Activated T-helper 17 cell treated with anti-CD3 and anti-CD28 coated beads, Interleukin-2, amount 50 U/mL, for 72 hours (primary cell): ENCODE measurements at regions not wholly inside any gene's neighbourhood (a gene's known extent, or its start where the extent isn't known, plus 50 kb on each side); places are given as distances from the start of the nearest gene placed in this dataset.
"Not testable (repeated sequence)": the region's sequence is repeated elsewhere in the genome, so short reads cannot be mapped to it uniquely, and the experiment has no call there.

Source experiments
- ATAC-seq: fragments of 150-1000 bp; cut with Tn5 transposase; replicated peaks from 2 replicates; pipeline ENCODE4 v1.10.0; 2021; ENCODE audit warnings: mild to moderate bottlenecking, moderate library complexity
- H3K27ac Mint-ChIP-seq: one replicate; pipeline ENCODE4 v1.8.0; 2022; ENCODE audit warnings: mixed read lengths
- H3K27me3 Mint-ChIP-seq: one replicate; pipeline ENCODE4 v1.8.0; 2022; ENCODE audit warnings: mixed read lengths
- H3K36me3 Mint-ChIP-seq: one replicate; pipeline ENCODE4 v1.8.0; 2022; ENCODE audit warnings: low read depth, mild to moderate bottlenecking, mixed read lengths
- H3K4me1 Mint-ChIP-seq: one replicate; pipeline ENCODE4 v1.8.0; 2022; ENCODE audit warnings: mixed read lengths
- H3K4me3 Mint-ChIP-seq: one replicate; pipeline ENCODE4 v1.8.0; 2022; ENCODE audit warnings: mild to moderate bottlenecking, mixed read lengths
- H3K9me3 Mint-ChIP-seq: one replicate; pipeline ENCODE4 v1.8.0; 2022; ENCODE audit warnings: mixed read lengths

DNA sequence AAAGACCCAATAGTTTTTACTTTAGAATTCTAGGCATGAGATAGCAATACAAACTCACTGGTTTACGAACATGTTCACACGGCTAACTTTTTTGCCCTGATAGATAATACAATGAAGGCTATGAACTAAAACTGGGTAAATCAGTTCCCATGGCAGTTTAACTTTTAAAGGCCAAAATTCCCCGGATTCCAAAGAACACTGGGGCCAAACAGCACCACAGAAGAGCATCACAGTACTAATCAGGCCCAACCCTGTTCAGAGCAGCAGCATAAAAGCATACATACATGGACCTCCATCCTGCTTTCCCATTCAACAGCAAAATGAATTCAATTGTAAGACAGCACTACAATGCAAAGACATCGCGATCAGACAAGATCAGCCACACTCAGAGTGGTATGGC, 540.3 kb upstream of the CCDC54 start:
- no peak for ATAC-seq
- Mint-ChIP-seq H3K36me3 (no peaks in the 10 kb centered on the region), H3K9me3 (peaks cover 8% of the 10 kb centered on the region), H3K4me1 (no peaks in the 10 kb centered on the region), H3K27ac (no peak overlapping the region), H3K27me3 (peaks cover 7% of the 10 kb centered on the region), H3K4me3 (no peak overlapping the region)

DNA sequence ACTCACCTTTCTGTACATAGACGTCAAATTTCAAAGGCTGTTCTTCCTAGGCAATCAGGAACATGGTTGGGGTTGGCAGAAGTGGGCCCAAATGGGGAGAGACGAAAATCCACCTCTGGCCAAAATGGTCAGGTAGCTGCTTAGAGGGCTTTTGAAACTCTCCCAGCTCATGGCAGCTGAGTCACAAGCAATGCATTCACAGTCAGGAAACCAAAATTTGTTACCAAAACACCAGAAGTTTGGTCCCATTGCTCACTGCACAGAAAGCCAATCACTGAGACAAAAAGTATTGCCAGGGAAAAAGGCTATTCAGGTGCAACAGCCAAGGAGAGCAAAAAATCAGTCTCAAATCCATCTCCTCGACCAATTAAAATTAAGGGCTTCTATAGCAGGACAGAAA, 539.6 kb upstream of the CCDC54 start:
- no peak overlapping the region for H3K4me3 Mint-ChIP-seq
- H3K36me3 Mint-ChIP-seq, result no peaks in the 10 kb centered on the region
- H3K9me3 Mint-ChIP-seq, result peaks cover 1% of the 10 kb centered on the region
- H3K27me3 Mint-ChIP-seq, result no peaks in the 10 kb centered on the region
- H3K27ac Mint-ChIP-seq, result no peak overlapping the region
- H3K4me1 Mint-ChIP-seq, result no peaks in the 10 kb centered on the region
- no peak for ATAC-seq

DNA sequence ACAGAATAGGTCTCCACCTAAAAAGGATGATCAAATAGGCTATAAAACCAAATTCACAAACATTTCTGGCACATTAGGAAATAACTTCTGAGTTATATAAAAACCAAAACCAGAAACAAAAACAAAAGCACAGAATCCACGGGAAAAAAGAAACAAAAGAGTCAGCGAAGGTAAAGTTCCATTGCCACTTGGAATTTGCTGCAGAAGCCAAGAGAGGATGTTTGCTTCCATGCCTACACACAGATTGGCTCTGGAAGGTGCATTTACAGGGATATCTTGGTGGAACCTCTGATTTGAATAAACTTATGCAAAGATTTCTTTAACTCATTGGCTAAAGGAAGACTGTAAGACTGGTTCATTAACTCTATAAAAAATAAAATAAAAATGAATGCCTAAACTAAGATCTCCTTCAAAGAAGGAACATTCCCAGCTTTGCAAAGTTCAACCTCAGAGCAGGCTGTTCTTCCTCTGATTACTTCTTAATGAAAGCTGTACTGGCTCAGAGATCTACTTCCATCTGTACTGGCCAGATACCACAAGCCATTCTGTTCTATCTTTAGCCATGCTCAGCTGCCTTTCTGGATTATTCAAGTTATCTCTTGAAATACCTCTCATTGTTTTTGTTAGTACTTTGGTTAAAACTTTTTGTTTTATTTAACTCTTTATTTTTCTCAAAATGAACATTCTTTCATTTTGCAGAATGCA, 537.5 kb upstream of the CCDC54 start:
- Mint-ChIP-seq H3K36me3 (no peaks in the 10 kb centered on the region), H3K4me1 (no peaks in the 10 kb centered on the region), H3K27ac (no peak overlapping the region), H3K4me3 (no peak overlapping the region), H3K9me3 (no peaks in the 10 kb centered on the region), H3K27me3 (no peaks in the 10 kb centered on the region)
- no peak for ATAC-seq

DNA sequence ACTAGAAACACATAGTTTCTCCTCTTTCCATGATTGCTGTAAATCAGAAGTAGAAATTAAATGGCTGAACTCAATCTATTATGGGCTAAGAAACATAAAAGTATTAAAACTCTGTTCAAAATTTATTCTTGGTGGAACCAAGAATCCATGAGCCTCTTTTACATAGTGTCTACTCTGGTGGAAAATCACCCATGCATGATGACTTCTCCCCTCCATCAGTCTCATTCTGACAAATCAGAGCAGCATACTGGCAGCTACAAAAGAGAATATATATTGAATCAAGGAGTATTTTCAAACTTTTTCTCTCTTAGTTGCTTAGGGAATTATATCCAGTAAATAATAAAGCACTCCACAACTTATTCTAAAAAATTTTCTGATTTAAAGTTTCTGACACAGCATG, 536.9 kb upstream of the CCDC54 start:
- Mint-ChIP-seq H3K4me3 (no peak overlapping the region), H3K9me3 (no peaks in the 10 kb centered on the region), H3K36me3 (no peaks in the 10 kb centered on the region), H3K4me1 (no peaks in the 10 kb centered on the region), H3K27ac (no peak overlapping the region), H3K27me3 (no peaks in the 10 kb centered on the region)
- ATAC-seq, result no peak

DNA sequence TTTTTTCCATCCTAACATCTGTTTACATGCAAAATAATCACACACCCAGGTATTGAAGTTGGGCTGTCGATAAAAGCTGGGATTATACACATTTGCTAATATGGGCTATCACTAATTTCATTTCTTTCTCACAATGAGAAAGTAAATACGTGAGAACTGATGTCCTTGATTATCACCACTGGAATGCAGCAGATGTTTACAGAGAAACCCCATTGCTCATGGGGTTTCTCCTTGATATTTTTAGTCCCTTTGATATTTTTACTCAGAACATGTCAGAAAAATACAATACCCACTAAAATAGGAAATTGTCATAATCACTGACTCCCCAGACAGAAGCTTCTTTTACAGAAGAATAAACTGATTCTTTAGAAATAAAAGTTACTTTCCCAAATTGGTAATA, 535.1 kb upstream of the CCDC54 start:
- no peaks in the 10 kb centered on the region for H3K36me3 Mint-ChIP-seq
- no peak overlapping the region for H3K27ac Mint-ChIP-seq
- H3K4me3 Mint-ChIP-seq, result no peak overlapping the region
- H3K27me3 Mint-ChIP-seq, result no peaks in the 10 kb centered on the region
- H3K9me3 Mint-ChIP-seq, result no peaks in the 10 kb centered on the region
- no peak for ATAC-seq
- no peaks in the 10 kb centered on the region for H3K4me1 Mint-ChIP-seq

DNA sequence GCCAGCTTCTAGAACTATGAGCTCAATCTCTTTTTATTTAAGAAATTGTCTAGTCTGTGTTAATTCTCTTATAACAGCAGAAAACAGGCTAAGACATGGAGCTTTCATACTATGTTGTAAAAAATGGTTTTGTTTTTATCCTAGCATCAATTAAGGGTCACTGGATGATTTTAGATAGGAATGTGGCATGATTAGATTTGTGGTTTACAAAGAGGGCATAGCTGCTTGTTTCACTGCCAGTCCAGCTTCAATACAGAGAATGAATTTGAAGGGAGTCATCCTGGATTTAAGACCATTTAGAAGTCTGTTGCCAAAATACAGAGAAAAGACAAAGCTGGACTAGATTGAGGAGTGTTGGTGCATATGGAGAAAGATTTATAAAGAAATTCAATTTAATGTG, 532.6 kb upstream of the CCDC54 start:
- H3K27ac Mint-ChIP-seq, result no peak overlapping the region
- H3K4me3 Mint-ChIP-seq, result no peak overlapping the region
- H3K9me3 Mint-ChIP-seq, result no peaks in the 10 kb centered on the region
- no peaks in the 10 kb centered on the region for H3K4me1 Mint-ChIP-seq
- no peaks in the 10 kb centered on the region for H3K36me3 Mint-ChIP-seq
- ATAC-seq, result no peak
- H3K27me3 Mint-ChIP-seq, result no peaks in the 10 kb centered on the region

DNA sequence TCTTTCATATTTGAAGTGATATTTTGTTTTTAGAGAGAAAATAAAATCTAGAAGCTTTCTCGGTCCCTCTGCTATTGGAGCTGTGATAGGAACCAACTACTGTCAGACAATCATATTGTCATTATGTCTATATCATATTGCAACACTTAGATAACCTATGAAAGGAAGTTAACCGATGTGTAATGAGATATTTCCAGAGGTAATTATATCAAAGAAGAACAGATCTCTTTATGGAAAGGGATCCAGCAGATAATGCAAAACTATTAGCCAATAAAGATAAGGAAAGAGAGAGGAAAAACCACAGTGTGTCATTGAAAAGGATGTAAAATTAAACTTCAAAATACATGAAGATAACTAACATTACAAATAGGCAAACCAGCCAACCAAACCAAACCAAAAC, 529.1 kb upstream of the CCDC54 start:
- no peak overlapping the region for H3K27ac Mint-ChIP-seq
- no peaks in the 10 kb centered on the region for H3K27me3 Mint-ChIP-seq
- H3K9me3 Mint-ChIP-seq, result no peaks in the 10 kb centered on the region
- H3K4me1 Mint-ChIP-seq, result no peaks in the 10 kb centered on the region
- no peaks in the 10 kb centered on the region for H3K36me3 Mint-ChIP-seq
- H3K4me3 Mint-ChIP-seq, result no peak overlapping the region
- no peak for ATAC-seq

DNA sequence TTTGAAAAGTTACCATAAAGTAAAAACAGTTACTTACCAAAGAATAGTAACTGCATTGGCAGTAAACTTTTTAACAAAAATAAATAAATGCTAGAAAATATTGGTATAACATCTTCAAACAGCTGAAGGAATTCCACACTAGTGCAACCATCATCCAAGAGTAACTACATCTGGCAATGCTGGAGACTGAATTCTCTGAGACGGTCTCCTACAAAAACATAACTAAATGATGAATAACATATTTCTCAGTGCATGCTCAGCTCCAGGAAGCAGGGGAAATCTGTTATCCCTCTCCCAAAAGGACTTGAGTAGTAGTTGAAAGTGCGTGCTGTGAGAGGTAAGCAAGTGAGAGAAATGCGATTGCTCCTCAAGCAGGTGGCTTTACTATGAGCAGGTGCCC, 526.8 kb upstream of the CCDC54 start:
- ATAC-seq, result no peak
- Mint-ChIP-seq H3K27me3 (no peaks in the 10 kb centered on the region), H3K9me3 (peaks cover 4% of the 10 kb centered on the region), H3K4me1 (no peaks in the 10 kb centered on the region), H3K4me3 (no peak overlapping the region), H3K27ac (no peak overlapping the region), H3K36me3 (no peaks in the 10 kb centered on the region)

DNA sequence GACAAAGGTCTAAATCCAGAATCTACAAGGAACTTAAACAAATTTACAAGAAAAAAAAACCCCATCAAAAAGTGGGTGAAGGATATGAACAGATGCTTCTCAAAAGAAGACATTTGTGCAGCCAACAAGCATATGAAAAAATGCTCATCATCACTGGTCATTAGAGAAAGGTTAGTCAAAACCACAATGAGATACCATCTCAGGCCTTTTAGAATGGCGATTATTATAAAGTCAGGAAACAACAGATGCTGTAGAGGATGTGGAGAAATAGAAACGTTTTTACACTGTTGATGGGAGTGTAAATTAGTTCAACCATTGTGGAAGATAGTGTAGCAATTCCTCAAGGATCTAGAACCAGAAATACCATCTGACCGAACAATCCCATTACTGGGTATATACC, 518.9 kb upstream of the CCDC54 start:
- not testable (repeated sequence) for H3K9me3 Mint-ChIP-seq, ATAC-seq, H3K4me1 Mint-ChIP-seq, H3K27ac Mint-ChIP-seq, H3K4me3 Mint-ChIP-seq, H3K27me3 Mint-ChIP-seq, H3K36me3 Mint-ChIP-seq

DNA sequence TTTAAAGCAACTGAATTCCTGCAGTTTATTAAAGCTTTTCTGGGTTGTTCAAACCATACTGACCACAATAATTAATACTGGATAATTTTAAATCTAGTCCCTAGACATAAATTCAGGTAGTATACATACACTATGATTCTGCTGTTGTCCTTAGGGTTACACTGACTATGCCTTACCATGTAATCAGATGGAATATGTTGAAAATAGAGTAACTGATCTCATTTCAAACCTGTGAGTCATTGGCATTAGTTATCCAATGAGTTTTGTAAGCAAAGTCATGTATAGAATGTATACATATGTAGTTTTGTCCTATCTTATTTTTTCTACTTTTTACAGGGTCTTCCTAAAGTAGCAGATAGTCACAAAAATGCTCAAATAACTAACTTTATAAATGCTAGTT, 517.1 kb upstream of the CCDC54 start:
- no peak overlapping the region for H3K27ac Mint-ChIP-seq
- no peaks in the 10 kb centered on the region for H3K27me3 Mint-ChIP-seq
- H3K4me3 Mint-ChIP-seq, result no peak overlapping the region
- H3K9me3 Mint-ChIP-seq, result peaks cover 5% of the 10 kb centered on the region
- no peaks in the 10 kb centered on the region for H3K4me1 Mint-ChIP-seq
- H3K36me3 Mint-ChIP-seq, result no peaks in the 10 kb centered on the region
- no peak for ATAC-seq

DNA sequence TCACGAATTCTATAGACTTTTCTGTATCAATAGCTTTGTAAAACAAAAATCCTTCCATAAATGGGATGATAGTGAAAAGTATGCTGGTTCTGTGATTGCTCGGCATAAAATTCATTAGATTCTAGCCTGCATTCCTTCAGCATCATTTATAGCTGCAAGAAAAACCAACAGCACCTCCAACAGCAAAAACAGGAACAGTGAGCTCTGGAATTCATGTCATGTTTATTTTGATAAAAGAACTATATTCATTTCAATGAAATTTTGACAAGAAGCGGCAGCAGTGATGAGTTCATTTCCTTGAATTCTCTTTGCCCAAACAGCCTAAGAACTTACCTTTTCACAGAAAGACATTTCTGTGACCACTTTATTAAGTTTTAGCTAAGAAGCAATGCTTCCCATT, 515.2 kb upstream of the CCDC54 start:
- H3K27me3 Mint-ChIP-seq, result no peaks in the 10 kb centered on the region
- H3K9me3 Mint-ChIP-seq, result peaks cover 5% of the 10 kb centered on the region
- no peaks in the 10 kb centered on the region for H3K36me3 Mint-ChIP-seq
- H3K4me3 Mint-ChIP-seq, result no peak overlapping the region
- ATAC-seq, result no peak
- no peak overlapping the region for H3K27ac Mint-ChIP-seq
- no peaks in the 10 kb centered on the region for H3K4me1 Mint-ChIP-seq

DNA sequence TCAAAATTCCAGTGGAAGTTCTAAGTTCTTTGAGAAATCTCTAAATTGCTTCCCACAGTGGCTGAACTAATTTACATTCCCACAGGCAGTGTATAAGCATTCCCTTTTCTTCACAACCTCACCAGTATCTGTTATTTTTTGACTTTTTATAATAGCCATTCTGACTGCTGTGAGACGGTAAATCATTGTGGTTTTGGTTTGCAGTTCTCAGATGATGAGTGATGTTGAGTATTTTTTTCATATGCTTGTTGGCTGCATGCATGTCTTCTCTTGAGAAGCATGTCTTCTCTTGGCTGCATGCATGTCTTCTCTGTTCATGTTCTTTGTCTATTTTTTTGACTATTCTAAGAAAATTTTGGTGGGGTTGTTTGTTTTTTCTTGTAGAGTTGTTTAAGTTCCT, 499.6 kb upstream of the CCDC54 start:
- Mint-ChIP-seq H3K27me3 (no peaks in the 10 kb centered on the region), H3K27ac (no peak overlapping the region), H3K4me3 (no peak overlapping the region), H3K9me3 (peaks cover 6% of the 10 kb centered on the region), H3K4me1 (no peaks in the 10 kb centered on the region), H3K36me3 (no peaks in the 10 kb centered on the region)
- no peak for ATAC-seq

DNA sequence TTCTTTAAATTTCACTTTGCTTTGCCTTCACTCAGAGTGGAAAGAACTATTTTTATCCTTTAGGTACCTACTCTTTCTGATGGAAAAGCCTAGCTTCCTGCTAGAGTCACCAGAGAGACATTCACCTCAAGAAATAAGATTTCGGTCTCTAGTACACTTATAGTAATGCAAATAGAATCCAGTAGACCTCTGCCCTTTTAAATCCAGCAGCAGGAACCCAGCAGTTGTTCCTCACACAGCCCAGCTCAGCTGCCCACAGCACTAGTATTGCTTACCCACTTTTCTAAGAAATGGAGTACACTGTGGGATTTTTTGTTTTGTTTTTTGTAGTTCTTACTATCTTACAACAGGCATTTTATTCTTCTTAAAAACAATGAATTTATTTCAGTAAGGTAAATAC, 497.0 kb upstream of the CCDC54 start:
- Mint-ChIP-seq H3K27me3 (no peaks in the 10 kb centered on the region), H3K4me1 (no peaks in the 10 kb centered on the region), H3K4me3 (no peak overlapping the region), H3K9me3 (peaks cover 8% of the 10 kb centered on the region), H3K36me3 (no peaks in the 10 kb centered on the region), H3K27ac (no peak overlapping the region)
- ATAC-seq, result no peak

DNA sequence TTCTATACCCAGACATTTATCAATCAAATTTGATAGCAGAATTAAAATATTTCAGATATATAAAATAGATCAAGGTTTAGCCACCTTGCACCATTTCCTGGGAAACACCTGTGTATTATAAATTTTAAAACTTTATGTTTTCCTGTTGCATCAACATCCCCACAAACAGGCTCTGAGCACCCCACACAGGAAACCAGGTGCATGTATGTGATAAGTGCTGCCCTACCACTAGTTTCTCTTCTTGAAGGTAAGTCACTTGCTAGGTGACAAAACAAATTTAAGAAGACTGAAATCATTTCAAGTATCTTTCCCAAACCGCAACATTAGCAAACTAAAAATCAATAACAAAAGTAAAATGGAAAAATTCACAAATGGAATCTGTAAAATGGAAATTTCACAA, 496.1 kb upstream of the CCDC54 start:
- no peak for ATAC-seq
- Mint-ChIP-seq H3K36me3 (no peaks in the 10 kb centered on the region), H3K9me3 (peaks cover 11% of the 10 kb centered on the region), H3K4me3 (no peak overlapping the region), H3K27ac (no peak overlapping the region), H3K27me3 (no peaks in the 10 kb centered on the region), H3K4me1 (no peaks in the 10 kb centered on the region)

DNA sequence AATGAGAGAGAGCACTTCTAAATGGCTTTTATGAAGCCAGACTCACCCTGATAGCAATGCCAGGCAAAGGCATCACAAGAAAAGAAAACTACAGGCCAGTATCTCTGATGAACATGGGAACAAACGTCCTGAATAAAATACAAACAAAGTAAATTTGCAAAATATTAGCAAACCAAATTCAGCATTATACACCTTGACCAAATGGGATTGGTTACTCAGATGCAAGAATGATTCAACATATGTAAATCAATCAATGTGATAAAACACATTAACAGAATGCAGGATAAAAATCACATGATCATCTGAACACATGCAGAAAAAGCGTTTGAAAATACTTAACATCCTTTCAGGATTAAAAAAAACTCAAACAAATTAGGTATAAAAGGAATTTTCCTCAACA, 494.9 kb upstream of the CCDC54 start:
- ATAC-seq, result no peak
- H3K9me3 Mint-ChIP-seq, result peaks cover 11% of the 10 kb centered on the region
- H3K4me1 Mint-ChIP-seq, result no peaks in the 10 kb centered on the region
- no peaks in the 10 kb centered on the region for H3K36me3 Mint-ChIP-seq
- H3K4me3 Mint-ChIP-seq, result no peak overlapping the region
- no peaks in the 10 kb centered on the region for H3K27me3 Mint-ChIP-seq
- no peak overlapping the region for H3K27ac Mint-ChIP-seq

DNA sequence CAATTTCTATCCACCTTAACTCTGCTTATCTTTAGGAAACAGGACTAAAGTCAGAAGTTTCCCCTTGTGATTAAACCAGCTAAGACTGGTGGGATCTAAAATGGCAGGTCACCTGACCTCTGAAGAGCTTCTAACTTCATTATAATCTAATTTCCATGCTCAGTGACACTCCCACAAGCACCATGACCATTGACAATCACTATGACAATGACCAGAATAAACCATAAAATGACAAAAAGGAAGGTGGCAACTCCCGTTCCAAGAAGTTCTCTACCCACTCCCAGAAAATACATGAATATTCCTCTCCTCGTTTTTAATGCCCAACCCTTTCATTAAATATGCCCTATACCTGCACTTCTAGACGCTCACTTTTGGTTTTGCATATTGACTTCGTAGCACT, 471.2 kb upstream of the CCDC54 start:
- Mint-ChIP-seq H3K27me3 (peaks cover 4% of the 10 kb centered on the region), H3K9me3 (no peaks in the 10 kb centered on the region), H3K36me3 (no peaks in the 10 kb centered on the region), H3K27ac (no peak overlapping the region), H3K4me1 (no peaks in the 10 kb centered on the region), H3K4me3 (no peak overlapping the region)
- no peak for ATAC-seq
